ENCODE measurements at regions not wholly inside any gene's neighbourhood (a gene's known extent, or its start where the extent isn't known, plus 50 kb on each side); places are given as distances from the start of the nearest gene placed in this dataset.

GRCh38 chr10:3398825-3399646 is 226.5 kb upstream of the PITRM1 start:
- no peak overlapping the region for H3K4me3 ChIP-seq (replicated peaks; ENCODE audit: low read depth, low read length)
- TF ChIP-seq CTCF (IDR thresholded peaks at IDR 0.05; ENCODE audit: low read length, missing control alignments): no peak
- DNase-seq (ENCODE audit: low read depth): peak; percentile 7

GRCh38 chr10:3397846-3398245 is 225.3 kb upstream of the PITRM1 start:
- DNase-seq (ENCODE audit: low read depth): no peak
- no peak overlapping the region for H3K4me3 ChIP-seq (replicated peaks; ENCODE audit: low read depth, low read length)
- no peak for TF ChIP-seq CTCF (IDR thresholded peaks at IDR 0.05; ENCODE audit: low read length, missing control alignments)

GRCh38 chr10:3397231-3397630 is 224.6 kb upstream of the PITRM1 start:
- DNase-seq (ENCODE audit: low read depth): no peak
- TF ChIP-seq CTCF (IDR thresholded peaks at IDR 0.05; ENCODE audit: low read length, missing control alignments): no peak

GRCh38 chr10:3396116-3396515 is 223.5 kb upstream of the PITRM1 start:
- no peak for TF ChIP-seq CTCF (IDR thresholded peaks at IDR 0.05; ENCODE audit: low read length, missing control alignments)
- no peak for DNase-seq (ENCODE audit: low read depth)
- H3K4me3 ChIP-seq (replicated peaks; ENCODE audit: low read depth, low read length): no peak overlapping the region

More at GRCh38 chr10:3397231-3397630, 224.6 kb upstream of the PITRM1 start:
- no peak overlapping the region for H3K4me3 ChIP-seq (replicated peaks; ENCODE audit: low read depth, low read length)

GRCh38 chr10:3395458-3395861 is 222.9 kb upstream of the PITRM1 start:
- no peak for DNase-seq (ENCODE audit: low read depth)
- H3K4me3 ChIP-seq (replicated peaks; ENCODE audit: low read depth, low read length): no peak overlapping the region
- TF ChIP-seq CTCF (IDR thresholded peaks at IDR 0.05; ENCODE audit: low read length, missing control alignments): no peak

GRCh38 chr10:3395041-3395440 is 222.5 kb upstream of the PITRM1 start:
- H3K4me3 ChIP-seq (replicated peaks; ENCODE audit: low read depth, low read length): no peak overlapping the region
- DNase-seq (ENCODE audit: low read depth): no peak
- TF ChIP-seq CTCF (IDR thresholded peaks at IDR 0.05; ENCODE audit: low read length, missing control alignments): no peak

- TF ChIP-seq CTCF (IDR thresholded peaks at IDR 0.05; ENCODE audit: low read length, missing control alignments): no peak
- no peak for DNase-seq (ENCODE audit: low read depth)
- H3K4me3 ChIP-seq (replicated peaks; ENCODE audit: low read depth, low read length): no peak overlapping the region
Measured at GRCh38 chr10:3393958-3394357, 221.4 kb upstream of the PITRM1 start.
